KMS-11 (cell line): ENCODE measurements at regions not wholly inside any gene's neighbourhood (a gene's known extent, or its start where the extent isn't known, plus 50 kb on each side); places are given as distances from the start of the nearest gene placed in this dataset.

Experiments used
- H2AFZ ChIP-seq: fragments of 200-600 bp; sonication (generic); 2 replicates; pipeline ENCODE4 v1.6.1; 2016; ENCODE audit warnings: antibody characterized with exemption, mixed run types, low read depth
- H3K27ac ChIP-seq: fragments of 200-600 bp; sonication (generic); 2 replicates; pipeline ENCODE4 v1.6.1; 2016; ENCODE audit warnings: mild to moderate bottlenecking, mixed run types
- H3K27me3 ChIP-seq: fragments of 200-600 bp; sonication (generic); 2 replicates; pipeline ENCODE4 v1.6.1; 2017; ENCODE audit warnings: mild to moderate bottlenecking, low read depth, mixed run types, moderate library complexity; ENCODE audit not compliant: insufficient read depth
- H3K36me3 ChIP-seq: fragments of 200-600 bp; sonication (generic); 2 replicates; pipeline ENCODE4 v1.6.1; 2017; ENCODE audit warnings: mild to moderate bottlenecking, mixed run types; ENCODE audit not compliant: insufficient read depth
- H3K4me1 ChIP-seq: fragments of 200-600 bp; sonication (generic); 2 replicates; pipeline ENCODE4 v1.6.1; 2016; ENCODE audit warnings: mild to moderate bottlenecking, low read depth, mixed run types; ENCODE audit not compliant: poor library complexity, severe bottlenecking
- H3K4me2 ChIP-seq: fragments of 200-600 bp; sonication (generic); 2 replicates; pipeline ENCODE4 v1.7.0; 2016; ENCODE audit warnings: mild to moderate bottlenecking, mixed run types
- H3K4me3 ChIP-seq: fragments of 200-600 bp; sonication (generic); IDR thresholded peaks from 2 replicates; pipeline ENCODE4 v1.6.1; 2017; ENCODE audit warnings: low read depth, low read length, mixed read lengths; ENCODE audit not compliant: insufficient read depth
- H3K79me2 ChIP-seq: fragments of 200-600 bp; sonication (generic); 2 replicates; pipeline ENCODE4 v1.6.1; 2016; ENCODE audit warnings: low read depth, mixed run types; ENCODE audit not compliant: insufficient read depth
- H3K9ac ChIP-seq: fragments of 200-600 bp; sonication (generic); 2 replicates; pipeline ENCODE4 v1.6.1; 2016; ENCODE audit warnings: mild to moderate bottlenecking, mixed run types
- H4K20me1 ChIP-seq: fragments of 200-600 bp; sonication (generic); 2 replicates; pipeline ENCODE4 v1.6.1; 2016; ENCODE audit warnings: mild to moderate bottlenecking, mixed run types; ENCODE audit not compliant: insufficient read depth
- TF ChIP-seq, protein P1 (sequence below): fragments of 200-600 bp; sonication (generic); conservative IDR thresholded peaks from 2 replicates; pipeline ENCODE4 v1.6.1; 2017; ENCODE audit warnings: low read depth, mild to moderate bottlenecking, antibody characterized with exemption, low read length, moderate library complexity, mixed read lengths

DNA sequence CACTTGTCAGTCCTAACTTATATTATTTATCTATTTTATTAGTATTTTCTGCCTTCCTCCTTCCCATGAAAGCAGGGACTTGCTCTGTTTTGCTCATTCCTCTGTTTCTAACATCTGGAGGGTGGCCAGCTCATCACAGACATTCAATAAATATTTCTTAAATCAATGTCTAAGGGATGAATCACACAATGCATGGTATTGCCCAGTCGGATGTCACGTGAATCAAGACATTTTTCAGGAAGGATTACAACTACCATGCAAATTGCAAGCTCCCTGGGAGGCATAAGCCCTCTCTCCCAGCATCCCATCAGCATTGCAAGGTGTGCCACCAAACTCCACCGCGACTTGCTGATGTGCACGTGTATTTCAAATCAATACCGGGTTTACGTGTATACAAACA, 146.6 kb upstream of the RNF32 start:
- no peaks in the 10 kb centered on the region for H4K20me1 ChIP-seq
- TF ChIP-seq, protein P1, sequence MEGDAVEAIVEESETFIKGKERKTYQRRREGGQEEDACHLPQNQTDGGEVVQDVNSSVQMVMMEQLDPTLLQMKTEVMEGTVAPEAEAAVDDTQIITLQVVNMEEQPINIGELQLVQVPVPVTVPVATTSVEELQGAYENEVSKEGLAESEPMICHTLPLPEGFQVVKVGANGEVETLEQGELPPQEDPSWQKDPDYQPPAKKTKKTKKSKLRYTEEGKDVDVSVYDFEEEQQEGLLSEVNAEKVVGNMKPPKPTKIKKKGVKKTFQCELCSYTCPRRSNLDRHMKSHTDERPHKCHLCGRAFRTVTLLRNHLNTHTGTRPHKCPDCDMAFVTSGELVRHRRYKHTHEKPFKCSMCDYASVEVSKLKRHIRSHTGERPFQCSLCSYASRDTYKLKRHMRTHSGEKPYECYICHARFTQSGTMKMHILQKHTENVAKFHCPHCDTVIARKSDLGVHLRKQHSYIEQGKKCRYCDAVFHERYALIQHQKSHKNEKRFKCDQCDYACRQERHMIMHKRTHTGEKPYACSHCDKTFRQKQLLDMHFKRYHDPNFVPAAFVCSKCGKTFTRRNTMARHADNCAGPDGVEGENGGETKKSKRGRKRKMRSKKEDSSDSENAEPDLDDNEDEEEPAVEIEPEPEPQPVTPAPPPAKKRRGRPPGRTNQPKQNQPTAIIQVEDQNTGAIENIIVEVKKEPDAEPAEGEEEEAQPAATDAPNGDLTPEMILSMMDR, result no peak
- no peak overlapping the region for H3K4me3 ChIP-seq
- no peak overlapping the region for H3K27ac ChIP-seq
- H2AFZ ChIP-seq, result no peak overlapping the region
- no peak overlapping the region for H3K4me2 ChIP-seq
- no peaks in the 10 kb centered on the region for H3K36me3 ChIP-seq
- H3K27me3 ChIP-seq, result no peaks in the 10 kb centered on the region
- no peaks in the 10 kb centered on the region for H3K79me2 ChIP-seq
- H3K4me1 ChIP-seq, result no peaks in the 10 kb centered on the region
- no peak overlapping the region for H3K9ac ChIP-seq

DNA sequence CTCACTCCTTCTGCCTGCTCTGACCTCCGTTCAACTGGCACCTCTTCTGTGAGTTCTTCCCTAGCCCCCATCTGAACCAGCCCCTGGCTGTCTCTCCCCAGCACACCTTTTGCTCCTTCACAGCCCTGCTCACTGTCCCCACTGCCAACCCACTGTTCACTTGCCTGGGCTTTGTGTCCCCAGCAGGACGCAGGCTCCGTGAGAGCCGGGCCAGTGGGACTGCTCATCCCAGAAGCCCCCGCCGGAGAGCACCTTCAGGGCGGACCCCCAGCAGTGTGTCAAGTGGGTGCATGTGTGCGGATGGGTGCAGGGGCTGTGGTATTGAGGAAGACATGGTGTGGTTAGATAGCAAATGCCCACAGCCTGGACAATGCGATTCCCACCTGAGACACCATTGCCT, 148.4 kb upstream of the RNF32 start:
- Histone ChIP-seq H3K36me3 (no peaks in the 10 kb centered on the region), H4K20me1 (no peaks in the 10 kb centered on the region), H3K79me2 (no peaks in the 10 kb centered on the region), H3K27ac (no peak overlapping the region), H3K4me2 (no peak overlapping the region), H2AFZ (no peak overlapping the region), H3K4me3 (no peak overlapping the region), H3K9ac (no peak overlapping the region), H3K4me1 (no peaks in the 10 kb centered on the region), H3K27me3 (no peaks in the 10 kb centered on the region)
- TF ChIP-seq, protein P1, result no peak

DNA sequence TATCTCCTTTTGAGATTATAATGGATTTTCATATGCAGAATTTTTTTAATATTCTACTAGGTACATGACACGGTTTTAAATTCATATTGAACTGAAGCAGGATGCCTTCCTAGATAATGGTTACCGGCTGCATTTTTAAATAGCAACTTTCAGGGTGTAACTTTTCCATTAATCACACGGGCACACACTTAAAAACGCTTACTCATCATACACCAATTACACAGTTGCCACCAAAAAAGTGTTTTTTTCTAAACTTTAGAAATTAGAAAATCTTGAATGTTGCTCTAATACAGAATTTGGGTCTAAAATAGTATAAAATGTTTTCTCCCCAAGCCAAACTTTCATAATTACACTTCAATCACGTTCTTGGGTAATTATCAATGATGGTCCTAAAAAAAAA, 149.1 kb upstream of the RNF32 start:
- TF ChIP-seq, protein P1, result no peak
- H3K4me1 ChIP-seq, result no peaks in the 10 kb centered on the region
- no peak overlapping the region for H3K9ac ChIP-seq
- H2AFZ ChIP-seq, result no peak overlapping the region
- no peak overlapping the region for H3K27ac ChIP-seq
- no peaks in the 10 kb centered on the region for H3K79me2 ChIP-seq
- no peak overlapping the region for H3K4me3 ChIP-seq
- no peaks in the 10 kb centered on the region for H4K20me1 ChIP-seq
- H3K36me3 ChIP-seq, result no peaks in the 10 kb centered on the region
- no peak overlapping the region for H3K4me2 ChIP-seq
- no peaks in the 10 kb centered on the region for H3K27me3 ChIP-seq

DNA sequence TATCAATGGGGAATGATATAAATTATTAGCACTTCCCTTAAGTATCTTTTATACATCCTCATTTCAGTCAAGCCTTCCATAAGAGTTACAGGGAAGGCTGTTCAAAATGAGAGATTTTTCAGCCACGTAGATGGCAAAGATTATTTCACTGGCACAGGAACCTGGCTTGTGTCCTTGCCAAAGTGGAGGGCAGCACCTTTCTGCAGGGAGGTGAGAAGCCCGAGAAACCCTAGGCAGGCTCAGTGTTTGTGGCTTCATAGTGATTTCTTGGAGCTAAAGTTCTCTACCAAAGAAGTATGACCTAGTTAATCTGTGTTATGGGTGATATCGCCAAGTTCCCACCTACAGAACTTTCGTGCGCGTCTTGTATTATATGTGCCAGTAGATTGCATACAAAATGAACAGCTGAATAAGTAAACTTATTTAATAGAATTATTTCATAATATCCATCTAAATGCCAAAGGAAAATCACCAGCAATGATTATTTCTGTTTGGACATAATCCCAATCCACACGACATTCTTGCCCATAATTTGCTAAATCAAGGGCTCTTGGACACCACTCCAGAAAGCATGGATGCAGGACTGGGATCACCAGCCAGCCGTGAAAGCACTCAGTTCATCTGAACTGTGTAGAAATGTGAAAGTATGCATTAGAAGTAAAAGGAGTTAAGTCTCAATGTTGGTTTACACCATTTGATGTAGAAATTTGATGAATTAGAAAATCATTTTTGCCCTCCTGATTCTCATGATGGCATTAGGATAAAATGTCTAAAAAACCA, 150.4 kb upstream of the RNF32 start:
- no peaks in the 10 kb centered on the region for H4K20me1 ChIP-seq
- no peak overlapping the region for H3K27ac ChIP-seq
- H3K4me2 ChIP-seq, result no peak overlapping the region
- no peak overlapping the region for H3K9ac ChIP-seq
- H3K79me2 ChIP-seq, result no peaks in the 10 kb centered on the region
- H3K27me3 ChIP-seq, result no peaks in the 10 kb centered on the region
- H3K4me3 ChIP-seq, result no peak overlapping the region
- H3K4me1 ChIP-seq, result no peaks in the 10 kb centered on the region
- no peaks in the 10 kb centered on the region for H3K36me3 ChIP-seq
- H2AFZ ChIP-seq, result no peak overlapping the region
- TF ChIP-seq, protein P1, result no peak
